DND-41 (cell line): ENCODE measurements at regions not wholly inside any gene's neighbourhood (a gene's known extent, or its start where the extent isn't known, plus 50 kb on each side); places are given as distances from the start of the nearest gene placed in this dataset.

ENCODE experiments used
- ATAC-seq: fragments of 200-7000 bp; cut with Tn5 transposase; 3 replicates; pipeline ENCODE4 v1.9.1; 2021; ENCODE audit warnings: low read depth; ENCODE audit not compliant: insufficient read depth
- DNase-seq: peaks from one replicate; pipeline ENCODE4 v3.0.0-alpha.2; 2020
- H2AFZ ChIP-seq: 2 replicates; pipeline ENCODE4 v1.6.0; 2012; ENCODE audit warnings: low read depth, low read length
- H3K27ac ChIP-seq: 2 replicates; pipeline ENCODE4 v1.5.1; 2012; ENCODE audit warnings: low read length, inconsistent platforms
- H3K27me3 ChIP-seq: fragments of 200-600 bp; sonication (generic); 2 replicates; pipeline ENCODE4 v1.6.0; 2012; ENCODE audit warnings: low read length, mild to moderate bottlenecking, inconsistent platforms; ENCODE audit not compliant: insufficient read depth, poor library complexity
- H3K36me3 ChIP-seq: 2 replicates; pipeline ENCODE4 v1.5.1; 2012; ENCODE audit warnings: low read length, inconsistent platforms; ENCODE audit not compliant: insufficient read depth
- H3K4me1 ChIP-seq: 2 replicates; pipeline ENCODE4 v1.5.1; 2012; ENCODE audit warnings: mild to moderate bottlenecking, low read length; ENCODE audit not compliant: insufficient read depth
- H3K4me2 ChIP-seq: 2 replicates; pipeline ENCODE4 v1.6.0; 2012; ENCODE audit warnings: mild to moderate bottlenecking, moderate library complexity, low read length, inconsistent platforms; ENCODE audit not compliant: insufficient read depth
- H3K4me3 ChIP-seq, 2 experiments: fragments of 200-600 bp in 1 of 2; shearing (Covaris generic) in 1 of 2; 2 replicates each; pipeline ENCODE4 v1.5.1; 2012 to 2016; ENCODE audit warnings: inconsistent platforms in 2 of 2, low read length in 2 of 2, mild to moderate bottlenecking in 2 of 2, low read depth in 1 of 2, moderate library complexity in 1 of 2
- H3K79me2 ChIP-seq: 2 replicates; pipeline ENCODE4 v1.6.0; 2012; ENCODE audit warnings: low read length, inconsistent platforms; ENCODE audit not compliant: insufficient read depth
- H3K9ac ChIP-seq: 2 replicates; pipeline ENCODE4 v1.6.0; 2012; ENCODE audit warnings: low read depth, mild to moderate bottlenecking, inconsistent platforms, low read length, moderate library complexity
- H3K9me3 ChIP-seq: 2 replicates; pipeline ENCODE4 v1.5.1; 2012; ENCODE audit warnings: low read length, moderate library complexity, mild to moderate bottlenecking, inconsistent platforms; ENCODE audit not compliant: insufficient read depth, severe bottlenecking
- H4K20me1 ChIP-seq: 2 replicates; pipeline ENCODE4 v1.6.0; 2012; ENCODE audit warnings: low read length; ENCODE audit not compliant: insufficient read depth
- EZH2 ChIP-seq: IDR thresholded peaks from 3 replicates; pipeline ENCODE4 v1.6.1; 2012; ENCODE audit warnings: borderline replicate concordance, low read depth, mild to moderate bottlenecking, moderate library complexity, low read length, inconsistent platforms; ENCODE audit not compliant: severe bottlenecking
- TF ChIP-seq, protein P1 (sequence below): IDR thresholded peaks from 2 replicates; pipeline ENCODE4 v1.5.1; 2012; ENCODE audit warnings: borderline replicate concordance, low read length, moderate library complexity, mild to moderate bottlenecking; ENCODE audit not compliant: poor library complexity, severe bottlenecking; ENCODE audit errors: extremely low read depth

DNA sequence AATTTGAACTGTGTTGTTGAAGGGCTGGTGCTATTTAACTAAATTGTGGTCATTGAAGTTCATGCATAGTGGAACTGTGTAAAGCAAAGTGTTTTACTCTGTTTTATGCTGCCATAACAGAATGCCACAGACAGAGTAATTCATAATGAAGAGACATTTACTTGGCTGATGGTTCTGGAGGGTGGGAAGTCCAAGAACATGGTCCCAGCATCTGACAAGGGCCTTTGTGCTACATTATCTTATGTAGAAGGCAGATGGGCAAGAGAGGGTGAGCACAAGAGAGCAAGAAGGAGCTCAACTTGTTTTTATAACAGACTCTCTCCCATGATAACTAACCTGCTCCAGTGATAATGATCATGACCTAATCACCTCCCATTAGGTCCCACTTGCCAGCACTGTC, 101.9 kb upstream of the NR3C1 start:
- H3K4me1 ChIP-seq = no peaks in the 10 kb centered on the region
- no peaks in the 10 kb centered on the region for H3K9me3 ChIP-seq
- no peak overlapping the region for H3K9ac ChIP-seq
- no peaks in the 10 kb centered on the region for H4K20me1 ChIP-seq
- H3K79me2 ChIP-seq = no peaks in the 10 kb centered on the region
- ATAC-seq (no peak), DNase-seq (no peak)
- no peak overlapping the region for H3K4me2 ChIP-seq
- H3K4me3 ChIP-seq = no peak overlapping the region
- TF ChIP-seq, protein P1, sequence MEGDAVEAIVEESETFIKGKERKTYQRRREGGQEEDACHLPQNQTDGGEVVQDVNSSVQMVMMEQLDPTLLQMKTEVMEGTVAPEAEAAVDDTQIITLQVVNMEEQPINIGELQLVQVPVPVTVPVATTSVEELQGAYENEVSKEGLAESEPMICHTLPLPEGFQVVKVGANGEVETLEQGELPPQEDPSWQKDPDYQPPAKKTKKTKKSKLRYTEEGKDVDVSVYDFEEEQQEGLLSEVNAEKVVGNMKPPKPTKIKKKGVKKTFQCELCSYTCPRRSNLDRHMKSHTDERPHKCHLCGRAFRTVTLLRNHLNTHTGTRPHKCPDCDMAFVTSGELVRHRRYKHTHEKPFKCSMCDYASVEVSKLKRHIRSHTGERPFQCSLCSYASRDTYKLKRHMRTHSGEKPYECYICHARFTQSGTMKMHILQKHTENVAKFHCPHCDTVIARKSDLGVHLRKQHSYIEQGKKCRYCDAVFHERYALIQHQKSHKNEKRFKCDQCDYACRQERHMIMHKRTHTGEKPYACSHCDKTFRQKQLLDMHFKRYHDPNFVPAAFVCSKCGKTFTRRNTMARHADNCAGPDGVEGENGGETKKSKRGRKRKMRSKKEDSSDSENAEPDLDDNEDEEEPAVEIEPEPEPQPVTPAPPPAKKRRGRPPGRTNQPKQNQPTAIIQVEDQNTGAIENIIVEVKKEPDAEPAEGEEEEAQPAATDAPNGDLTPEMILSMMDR = no peak
- no peak for TF ChIP-seq EZH2
- no peaks in the 10 kb centered on the region for H3K27me3 ChIP-seq
- H3K27ac ChIP-seq = no peak overlapping the region
- H2AFZ ChIP-seq = no peak overlapping the region
- no peaks in the 10 kb centered on the region for H3K36me3 ChIP-seq

DNA sequence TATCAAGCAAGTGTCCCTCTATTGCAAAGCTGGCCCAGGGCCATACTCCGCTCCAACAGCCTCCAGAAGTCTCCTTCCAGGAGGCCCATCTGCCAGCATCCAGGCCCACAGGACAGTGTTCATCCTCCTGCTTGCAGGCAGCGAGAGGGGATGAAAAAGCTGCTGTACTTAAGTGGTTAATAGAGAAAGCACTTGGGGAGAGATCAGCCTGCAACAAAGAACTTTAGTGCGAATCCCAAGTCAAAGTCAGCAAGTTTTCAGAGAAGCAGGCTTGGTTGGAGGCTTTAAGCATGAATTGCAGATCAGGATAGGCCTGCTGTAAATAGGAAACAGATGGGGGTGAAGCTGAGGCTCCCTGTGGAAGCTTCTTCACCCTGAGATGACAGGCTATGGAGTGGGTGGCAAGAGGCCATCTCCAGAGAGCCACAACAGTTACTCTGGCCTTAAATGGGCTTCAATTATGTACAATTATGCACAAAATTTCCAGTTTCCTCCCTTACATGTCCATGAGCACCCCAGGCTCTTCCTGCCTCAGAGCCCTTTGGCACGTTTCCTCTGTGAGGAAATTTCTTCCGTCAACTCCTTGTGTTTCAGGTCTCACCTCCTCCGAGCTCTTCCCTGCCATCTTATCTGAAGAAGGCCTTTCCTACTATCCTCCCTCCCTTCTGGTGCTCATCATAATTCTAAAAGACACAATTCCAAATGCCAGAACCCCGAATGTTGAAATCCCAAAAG, 98.0 kb upstream of the NR3C1 start:
- no peak overlapping the region for H3K27ac ChIP-seq
- no peaks in the 10 kb centered on the region for H3K9me3 ChIP-seq
- DNase-seq (no peak), ATAC-seq (no peak)
- no peak overlapping the region for H3K4me3 ChIP-seq
- no peak overlapping the region for H3K4me2 ChIP-seq
- no peaks in the 10 kb centered on the region for H3K79me2 ChIP-seq
- H4K20me1 ChIP-seq = no peaks in the 10 kb centered on the region
- no peaks in the 10 kb centered on the region for H3K27me3 ChIP-seq
- no peak overlapping the region for H3K9ac ChIP-seq
- TF ChIP-seq, protein P1 = no peak
- TF ChIP-seq EZH2 = no peak
- no peaks in the 10 kb centered on the region for H3K36me3 ChIP-seq
- no peaks in the 10 kb centered on the region for H3K4me1 ChIP-seq
- H2AFZ ChIP-seq = peak overlapping the region; percentile 30; the same call in 1 of the 2 replicates

DNA sequence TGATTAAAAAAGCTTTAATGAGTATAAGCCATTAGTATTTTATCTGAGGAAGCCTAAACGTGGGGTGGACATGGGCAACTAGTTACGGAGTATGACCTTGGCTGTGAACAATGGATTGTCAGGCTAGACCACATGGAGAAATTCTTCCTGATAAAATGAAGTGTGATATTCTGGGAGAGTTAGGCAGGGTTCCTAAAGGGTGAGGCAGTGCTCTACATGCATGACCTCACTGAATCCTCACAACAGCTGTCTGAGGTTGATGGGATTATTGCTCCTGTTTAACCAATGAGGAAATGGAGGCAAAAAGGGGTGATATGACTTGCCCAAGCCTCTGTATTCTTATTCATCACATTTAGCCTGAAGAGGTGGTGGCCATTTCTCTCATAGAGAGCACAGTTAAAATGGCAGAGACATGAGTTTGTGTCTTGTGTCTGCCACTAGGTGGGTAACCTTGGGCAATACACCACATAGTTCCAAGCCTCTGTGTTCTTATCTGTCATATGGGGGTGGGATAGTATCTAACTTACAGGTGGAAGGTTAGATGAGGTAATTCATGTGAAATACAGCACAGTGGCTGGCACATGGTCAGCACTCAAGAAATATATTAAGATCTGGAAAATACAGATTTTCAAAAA, 96.1 kb upstream of the NR3C1 start:
- Histone ChIP-seq H3K4me2 (no peak overlapping the region), H3K4me3 (no peak overlapping the region), H3K79me2 (no peaks in the 10 kb centered on the region), H3K4me1 (no peaks in the 10 kb centered on the region), H3K27me3 (no peaks in the 10 kb centered on the region), H3K9me3 (no peaks in the 10 kb centered on the region), H4K20me1 (no peaks in the 10 kb centered on the region), H3K36me3 (no peaks in the 10 kb centered on the region), H3K9ac (no peak overlapping the region), H2AFZ (no peak overlapping the region), H3K27ac (no peak overlapping the region)
- no peak for DNase-seq
- no peak for TF ChIP-seq EZH2
- TF ChIP-seq, protein P1 = peak; percentile 15
- ATAC-seq = no peak
